Tibial nerve (tissue), 4 donors: ENCODE measurements at regions not wholly inside any gene's neighbourhood (a gene's known extent, or its start where the extent isn't known, plus 50 kb on each side); places are given as distances from the start of the nearest gene placed in this dataset.

ENCODE experiments used
- CTCF ChIP-seq, 5 experiments: fragments of 200-600 bp in 3 of 5; fragments of 450-650 bp in 2 of 5; sonication (generic) in 3 of 5; IDR thresholded peaks; one replicate each; pipeline ENCODE4 v1.5.1; 2016 to 2019; ENCODE audit warnings: antibody characterized with exemption in 5 of 5, mild to moderate bottlenecking in 3 of 5, moderate library complexity in 2 of 5
- EP300 ChIP-seq, 2 donors: sonication (generic); formaldehyde crosslinking; IDR thresholded peaks; one replicate each; pipeline ENCODE4 v1.6.1; 2017; ENCODE audit warnings: antibody characterized with exemption in 2 of 2, mild to moderate bottlenecking in 1 of 2

- TF ChIP-seq CTCF (IDR thresholded peaks at IDR 0.05): no peak
- TF ChIP-seq EP300 (IDR thresholded peaks at IDR 0.05): no peak
Observed at GRCh38 chr10:106387063-106387462, 777.4 kb downstream of the SORCS1 start.
